Neural cell (in vitro differentiated cells): ENCODE measurements at regions not wholly inside any gene's neighbourhood (a gene's known extent, or its start where the extent isn't known, plus 50 kb on each side); places are given as distances from the start of the nearest gene placed in this dataset.

ENCODE experiments used
- CTCF ChIP-seq: fragments of 450-650 bp; IDR thresholded peaks from 2 replicates; pipeline ENCODE4 v1.5.1; 2014; ENCODE audit warnings: antibody characterized with exemption, mild to moderate bottlenecking, moderate library complexity; ENCODE audit not compliant: poor library complexity, severe bottlenecking
- EZH2 ChIP-seq: fragments of 200-600, 300-800 bp; shearing (Covaris generic), sonication (generic); IDR thresholded peaks from 2 replicates; pipeline ENCODE4 v1.6.1; 2014; ENCODE audit warnings: antibody characterized with exemption, low read length, borderline replicate concordance, mild to moderate bottlenecking; ENCODE audit not compliant: insufficient read depth, poor library complexity, severe bottlenecking
- MXI1 ChIP-seq: fragments of 450-650 bp; conservative IDR thresholded peaks from 2 replicates; pipeline ENCODE4 v1.6.1; 2014; ENCODE audit warnings: antibody characterized with exemption, mild to moderate bottlenecking; ENCODE audit not compliant: poor library complexity, severe bottlenecking
- RAD21 ChIP-seq: fragments of 450-650 bp; conservative IDR thresholded peaks from 2 replicates; pipeline ENCODE4 v1.6.1; 2014; ENCODE audit warnings: antibody characterized with exemption, mild to moderate bottlenecking, moderate library complexity
- REST ChIP-seq: IDR thresholded peaks from 2 replicates; pipeline ENCODE4 v1.6.1; 2012; ENCODE audit warnings: borderline replicate concordance
- TAF1 ChIP-seq: IDR thresholded peaks from 2 replicates; pipeline ENCODE4 v1.6.1; 2012; ENCODE audit warnings: low read depth

GRCh38 chr20:57774111-57774880, 64.5 kb upstream of the PMEPA1 start:
- no peak for TF ChIP-seq REST
- no peak for TF ChIP-seq CTCF
- TF ChIP-seq RAD21: no peak
- no peak for TF ChIP-seq MXI1
- TF ChIP-seq EZH2: no peak
- TF ChIP-seq TAF1: no peak
